ENCODE measurements at regions not wholly inside any gene's neighbourhood (a gene's known extent, or its start where the extent isn't known, plus 50 kb on each side); places are given as distances from the start of the nearest gene placed in this dataset.

DNA sequence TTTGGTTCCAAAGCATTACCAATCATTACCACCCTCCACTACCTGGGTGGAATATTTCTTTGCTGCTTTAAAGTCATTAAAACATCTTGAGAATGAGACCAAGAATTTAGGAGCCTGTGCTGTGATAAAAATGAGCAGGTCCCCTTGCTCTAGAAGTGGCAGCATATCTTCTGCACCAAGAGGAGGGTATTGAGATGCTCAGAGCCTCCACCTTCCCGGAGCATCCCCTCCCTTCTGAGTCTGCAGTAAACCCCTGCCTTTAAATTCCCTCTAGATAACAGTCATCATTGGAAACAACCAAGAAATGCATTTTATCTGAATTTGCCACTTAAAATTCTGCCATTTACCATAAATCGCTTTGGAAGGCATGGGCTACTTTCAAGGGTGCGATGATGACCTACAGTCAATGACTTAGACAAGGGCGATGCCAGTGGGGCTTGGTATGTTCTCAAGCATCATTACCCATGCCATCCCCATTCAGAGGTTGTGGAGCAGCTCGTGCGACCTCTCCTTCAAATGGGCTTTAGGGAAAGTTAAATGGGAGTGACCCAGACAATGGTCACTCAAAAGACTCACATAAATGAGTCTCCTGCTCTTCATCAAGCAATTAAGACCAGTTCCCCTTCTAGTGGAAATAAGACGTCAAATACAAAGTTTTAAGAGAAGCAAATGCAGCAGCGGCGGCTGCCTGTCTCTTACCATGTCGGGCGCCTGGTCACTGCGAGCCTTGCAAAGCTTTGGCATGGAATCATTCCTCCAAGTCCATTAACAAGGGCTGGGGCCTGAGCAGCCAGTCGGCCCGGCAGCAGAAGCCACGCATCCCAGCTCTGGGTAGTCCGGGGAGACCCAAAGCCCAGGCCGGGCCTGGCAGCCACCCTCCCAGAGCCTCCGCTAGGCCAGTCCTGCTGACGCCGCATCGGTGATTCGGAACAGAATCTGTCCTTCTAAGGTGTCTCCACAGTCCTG, 334.5 kb downstream of the TMEM121 start:
- TF ChIP-seq EZH2 (IDR thresholded peaks at IDR 0.05; ENCODE audit: insufficient read depth, poor library complexity, severe bottlenecking) = no peak
- no peak for TF ChIP-seq EZH2phosphoT487 (IDR thresholded peaks at IDR 0.05; ENCODE audit: insufficient read depth, low read depth)
